ENCODE measurements at regions not wholly inside any gene's neighbourhood (a gene's known extent, or its start where the extent isn't known, plus 50 kb on each side); places are given as distances from the start of the nearest gene placed in this dataset.

DNA sequence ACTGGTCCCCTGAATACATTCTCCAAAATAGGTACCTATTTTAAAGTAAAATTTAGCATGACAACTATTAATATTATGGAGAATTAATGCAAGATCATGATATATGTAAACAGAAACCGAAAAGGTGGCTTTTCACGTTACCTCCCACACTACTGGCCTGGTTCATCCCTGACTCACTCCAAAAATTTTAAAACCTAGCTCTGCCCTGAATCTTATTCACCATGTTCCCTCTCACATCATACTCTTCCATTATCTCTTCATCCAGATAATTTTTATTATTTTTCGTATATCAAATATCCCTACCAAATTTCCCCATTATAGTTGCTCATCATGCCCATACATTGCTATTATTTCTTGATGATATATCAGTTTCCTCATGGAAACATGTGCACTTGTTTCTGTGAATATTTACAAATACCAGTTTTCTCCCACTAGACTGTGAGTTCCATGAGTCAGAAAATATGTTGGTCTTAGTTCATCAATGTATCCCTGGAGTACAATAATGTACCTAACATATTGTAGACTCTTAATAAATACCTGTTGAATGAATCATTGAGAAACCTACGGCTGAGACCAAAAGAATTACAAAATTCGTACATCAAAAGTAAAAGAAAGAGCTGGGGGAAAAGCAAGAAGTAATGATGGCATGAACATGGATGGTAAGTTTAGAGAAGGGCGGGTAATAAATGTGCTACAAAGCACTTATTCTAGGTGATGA, 360.1 kb upstream of the CHAC2 start:
- Histone ChIP-seq H3K36me3 (ENCODE audit: insufficient read depth) (no peaks in the 10 kb centered on the region), H3K9me2 (ENCODE audit: insufficient read depth) (peaks cover 6% of the 10 kb centered on the region; the same call in 1 of the 2 replicates), H3K79me2 (replicated peaks; ENCODE audit: insufficient read depth) (no peaks in the 10 kb centered on the region), H2AFZ (no peak overlapping the region), H3K27me3 (ENCODE audit: insufficient read depth) (no peaks in the 10 kb centered on the region), H3K4me2 (no peak overlapping the region), H3K4me3 (no peak overlapping the region), H3K27ac (ENCODE audit: low read depth) (no peak overlapping the region), H3F3A (replicated peaks; ENCODE audit: low read depth) (no peaks in the 10 kb centered on the region), H4K20me1 (replicated peaks; ENCODE audit: insufficient read depth) (no peaks in the 10 kb centered on the region), H3K4me1 (ENCODE audit: insufficient read depth) (no peaks in the 10 kb centered on the region)
- Mint-ChIP-seq H3K4me3 (no peak overlapping the region), H3K36me3 (ENCODE audit: low read depth) (peaks cover 17% of the 10 kb centered on the region; the same call in 2 of the 3 replicates), H3K4me1 (no peaks in the 10 kb centered on the region), H3K9me3 (peaks cover 35% of the 10 kb centered on the region), H3K27ac (no peak overlapping the region), H3K27me3 (ENCODE audit: insufficient read depth, low read depth, poor library complexity) (peaks cover 2% of the 10 kb centered on the region)
- DNase-seq (ENCODE audit: low spot score) (no peak), ATAC-seq (no peak)
- TF ChIP-seq, protein P1, sequence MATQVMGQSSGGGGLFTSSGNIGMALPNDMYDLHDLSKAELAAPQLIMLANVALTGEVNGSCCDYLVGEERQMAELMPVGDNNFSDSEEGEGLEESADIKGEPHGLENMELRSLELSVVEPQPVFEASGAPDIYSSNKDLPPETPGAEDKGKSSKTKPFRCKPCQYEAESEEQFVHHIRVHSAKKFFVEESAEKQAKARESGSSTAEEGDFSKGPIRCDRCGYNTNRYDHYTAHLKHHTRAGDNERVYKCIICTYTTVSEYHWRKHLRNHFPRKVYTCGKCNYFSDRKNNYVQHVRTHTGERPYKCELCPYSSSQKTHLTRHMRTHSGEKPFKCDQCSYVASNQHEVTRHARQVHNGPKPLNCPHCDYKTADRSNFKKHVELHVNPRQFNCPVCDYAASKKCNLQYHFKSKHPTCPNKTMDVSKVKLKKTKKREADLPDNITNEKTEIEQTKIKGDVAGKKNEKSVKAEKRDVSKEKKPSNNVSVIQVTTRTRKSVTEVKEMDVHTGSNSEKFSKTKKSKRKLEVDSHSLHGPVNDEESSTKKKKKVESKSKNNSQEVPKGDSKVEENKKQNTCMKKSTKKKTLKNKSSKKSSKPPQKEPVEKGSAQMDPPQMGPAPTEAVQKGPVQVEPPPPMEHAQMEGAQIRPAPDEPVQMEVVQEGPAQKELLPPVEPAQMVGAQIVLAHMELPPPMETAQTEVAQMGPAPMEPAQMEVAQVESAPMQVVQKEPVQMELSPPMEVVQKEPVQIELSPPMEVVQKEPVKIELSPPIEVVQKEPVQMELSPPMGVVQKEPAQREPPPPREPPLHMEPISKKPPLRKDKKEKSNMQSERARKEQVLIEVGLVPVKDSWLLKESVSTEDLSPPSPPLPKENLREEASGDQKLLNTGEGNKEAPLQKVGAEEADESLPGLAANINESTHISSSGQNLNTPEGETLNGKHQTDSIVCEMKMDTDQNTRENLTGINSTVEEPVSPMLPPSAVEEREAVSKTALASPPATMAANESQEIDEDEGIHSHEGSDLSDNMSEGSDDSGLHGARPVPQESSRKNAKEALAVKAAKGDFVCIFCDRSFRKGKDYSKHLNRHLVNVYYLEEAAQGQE (IDR thresholded peaks at IDR 0.05; ENCODE audit: unreplicated experiment): no peak
- TF ChIP-seq ZNF331 (CRISPR knock-in tag; IDR thresholded peaks at IDR 0.05; ENCODE audit: low read depth) (no peak), JUNB (IDR thresholded peaks at IDR 0.05; ENCODE audit: unreplicated experiment) (no peak), CREB1 (CRISPR knock-in tag; IDR thresholded peaks at IDR 0.05; ENCODE audit: low read depth) (no peak), EZH2 (IDR thresholded peaks at IDR 0.05; ENCODE audit: low read depth, unreplicated experiment) (no peak), STAT1 (IDR thresholded peaks at IDR 0.05; ENCODE audit: unreplicated experiment) (no peak), EZH2phosphoT487 (IDR thresholded peaks at IDR 0.05; ENCODE audit: unreplicated experiment) (no peak), POLR2AphosphoS5 (IDR thresholded peaks at IDR 0.05; ENCODE audit: low read depth) (no peak), ZNF114 (CRISPR knock-in tag; IDR thresholded peaks at IDR 0.05) (no peak), NANOG (IDR thresholded peaks at IDR 0.05; ENCODE audit: borderline replicate concordance) (no peak)
- TF ChIP-seq, protein P2, sequence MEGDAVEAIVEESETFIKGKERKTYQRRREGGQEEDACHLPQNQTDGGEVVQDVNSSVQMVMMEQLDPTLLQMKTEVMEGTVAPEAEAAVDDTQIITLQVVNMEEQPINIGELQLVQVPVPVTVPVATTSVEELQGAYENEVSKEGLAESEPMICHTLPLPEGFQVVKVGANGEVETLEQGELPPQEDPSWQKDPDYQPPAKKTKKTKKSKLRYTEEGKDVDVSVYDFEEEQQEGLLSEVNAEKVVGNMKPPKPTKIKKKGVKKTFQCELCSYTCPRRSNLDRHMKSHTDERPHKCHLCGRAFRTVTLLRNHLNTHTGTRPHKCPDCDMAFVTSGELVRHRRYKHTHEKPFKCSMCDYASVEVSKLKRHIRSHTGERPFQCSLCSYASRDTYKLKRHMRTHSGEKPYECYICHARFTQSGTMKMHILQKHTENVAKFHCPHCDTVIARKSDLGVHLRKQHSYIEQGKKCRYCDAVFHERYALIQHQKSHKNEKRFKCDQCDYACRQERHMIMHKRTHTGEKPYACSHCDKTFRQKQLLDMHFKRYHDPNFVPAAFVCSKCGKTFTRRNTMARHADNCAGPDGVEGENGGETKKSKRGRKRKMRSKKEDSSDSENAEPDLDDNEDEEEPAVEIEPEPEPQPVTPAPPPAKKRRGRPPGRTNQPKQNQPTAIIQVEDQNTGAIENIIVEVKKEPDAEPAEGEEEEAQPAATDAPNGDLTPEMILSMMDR (conservative IDR thresholded peaks at IDR 0.05; ENCODE audit: low read depth in 2 of 2): no peak
- TF ChIP-seq, protein P3, sequence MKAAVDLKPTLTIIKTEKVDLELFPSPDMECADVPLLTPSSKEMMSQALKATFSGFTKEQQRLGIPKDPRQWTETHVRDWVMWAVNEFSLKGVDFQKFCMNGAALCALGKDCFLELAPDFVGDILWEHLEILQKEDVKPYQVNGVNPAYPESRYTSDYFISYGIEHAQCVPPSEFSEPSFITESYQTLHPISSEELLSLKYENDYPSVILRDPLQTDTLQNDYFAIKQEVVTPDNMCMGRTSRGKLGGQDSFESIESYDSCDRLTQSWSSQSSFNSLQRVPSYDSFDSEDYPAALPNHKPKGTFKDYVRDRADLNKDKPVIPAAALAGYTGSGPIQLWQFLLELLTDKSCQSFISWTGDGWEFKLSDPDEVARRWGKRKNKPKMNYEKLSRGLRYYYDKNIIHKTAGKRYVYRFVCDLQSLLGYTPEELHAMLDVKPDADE (IDR thresholded peaks at IDR 0.05): no peak
- TF ChIP-seq, protein P4, sequence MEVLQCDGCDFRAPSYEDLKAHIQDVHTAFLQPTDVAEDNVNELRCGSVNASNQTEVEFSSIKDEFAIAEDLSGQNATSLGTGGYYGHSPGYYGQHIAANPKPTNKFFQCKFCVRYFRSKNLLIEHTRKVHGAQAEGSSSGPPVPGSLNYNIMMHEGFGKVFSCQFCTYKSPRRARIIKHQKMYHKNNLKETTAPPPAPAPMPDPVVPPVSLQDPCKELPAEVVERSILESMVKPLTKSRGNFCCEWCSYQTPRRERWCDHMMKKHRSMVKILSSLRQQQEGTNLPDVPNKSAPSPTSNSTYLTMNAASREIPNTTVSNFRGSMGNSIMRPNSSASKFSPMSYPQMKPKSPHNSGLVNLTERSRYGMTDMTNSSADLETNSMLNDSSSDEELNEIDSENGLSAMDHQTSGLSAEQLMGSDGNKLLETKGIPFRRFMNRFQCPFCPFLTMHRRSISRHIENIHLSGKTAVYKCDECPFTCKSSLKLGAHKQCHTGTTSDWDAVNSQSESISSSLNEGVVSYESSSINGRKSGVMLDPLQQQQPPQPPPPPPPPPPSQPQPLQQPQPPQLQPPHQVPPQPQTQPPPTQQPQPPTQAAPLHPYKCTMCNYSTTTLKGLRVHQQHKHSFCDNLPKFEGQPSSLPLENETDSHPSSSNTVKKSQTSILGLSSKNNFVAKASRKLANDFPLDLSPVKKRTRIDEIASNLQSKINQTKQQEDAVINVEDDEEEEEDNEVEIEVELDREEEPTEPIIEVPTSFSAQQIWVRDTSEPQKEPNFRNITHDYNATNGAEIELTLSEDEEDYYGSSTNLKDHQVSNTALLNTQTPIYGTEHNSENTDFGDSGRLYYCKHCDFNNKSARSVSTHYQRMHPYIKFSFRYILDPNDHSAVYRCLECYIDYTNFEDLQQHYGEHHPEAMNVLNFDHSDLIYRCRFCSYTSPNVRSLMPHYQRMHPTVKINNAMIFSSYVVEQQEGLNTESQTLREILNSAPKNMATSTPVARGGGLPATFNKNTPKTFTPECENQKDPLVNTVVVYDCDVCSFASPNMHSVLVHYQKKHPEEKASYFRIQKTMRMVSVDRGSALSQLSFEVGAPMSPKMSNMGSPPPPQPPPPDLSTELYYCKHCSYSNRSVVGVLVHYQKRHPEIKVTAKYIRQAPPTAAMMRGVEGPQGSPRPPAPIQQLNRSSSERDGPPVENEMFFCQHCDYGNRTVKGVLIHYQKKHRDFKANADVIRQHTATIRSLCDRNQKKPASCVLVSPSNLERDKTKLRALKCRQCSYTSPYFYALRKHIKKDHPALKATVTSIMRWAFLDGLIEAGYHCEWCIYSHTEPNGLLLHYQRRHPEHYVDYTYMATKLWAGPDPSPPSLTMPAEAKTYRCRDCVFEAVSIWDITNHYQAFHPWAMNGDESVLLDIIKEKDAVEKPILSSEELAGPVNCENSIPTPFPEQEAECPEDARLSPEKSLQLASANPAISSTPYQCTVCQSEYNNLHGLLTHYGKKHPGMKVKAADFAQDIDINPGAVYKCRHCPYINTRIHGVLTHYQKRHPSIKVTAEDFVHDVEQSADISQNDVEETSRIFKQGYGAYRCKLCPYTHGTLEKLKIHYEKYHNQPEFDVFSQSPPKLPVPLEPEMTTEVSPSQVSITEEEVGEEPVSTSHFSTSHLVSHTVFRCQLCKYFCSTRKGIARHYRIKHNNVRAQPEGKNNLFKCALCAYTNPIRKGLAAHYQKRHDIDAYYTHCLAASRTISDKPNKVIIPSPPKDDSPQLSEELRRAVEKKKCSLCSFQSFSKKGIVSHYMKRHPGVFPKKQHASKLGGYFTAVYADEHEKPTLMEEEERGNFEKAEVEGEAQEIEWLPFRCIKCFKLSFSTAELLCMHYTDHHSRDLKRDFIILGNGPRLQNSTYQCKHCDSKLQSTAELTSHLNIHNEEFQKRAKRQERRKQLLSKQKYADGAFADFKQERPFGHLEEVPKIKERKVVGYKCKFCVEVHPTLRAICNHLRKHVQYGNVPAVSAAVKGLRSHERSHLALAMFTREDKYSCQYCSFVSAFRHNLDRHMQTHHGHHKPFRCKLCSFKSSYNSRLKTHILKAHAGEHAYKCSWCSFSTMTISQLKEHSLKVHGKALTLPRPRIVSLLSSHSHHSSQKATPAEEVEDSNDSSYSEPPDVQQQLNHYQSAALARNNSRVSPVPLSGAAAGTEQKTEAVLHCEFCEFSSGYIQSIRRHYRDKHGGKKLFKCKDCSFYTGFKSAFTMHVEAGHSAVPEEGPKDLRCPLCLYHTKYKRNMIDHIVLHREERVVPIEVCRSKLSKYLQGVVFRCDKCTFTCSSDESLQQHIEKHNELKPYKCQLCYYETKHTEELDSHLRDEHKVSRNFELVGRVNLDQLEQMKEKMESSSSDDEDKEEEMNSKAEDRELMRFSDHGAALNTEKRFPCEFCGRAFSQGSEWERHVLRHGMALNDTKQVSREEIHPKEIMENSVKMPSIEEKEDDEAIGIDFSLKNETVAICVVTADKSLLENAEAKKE (CRISPR knock-in tag; IDR thresholded peaks at IDR 0.05): no peak

Data from GM23338 (cell line).